HepG2 (cell line): ENCODE measurements at regions not wholly inside any gene's neighbourhood (a gene's known extent, or its start where the extent isn't known, plus 50 kb on each side); places are given as distances from the start of the nearest gene placed in this dataset.

ENCODE experiments used
- ATAC-seq: fragments of 200-7000 bp; cut with Tn5 transposase; 3 replicates; pipeline ENCODE4 v1.9.1; 2020; ENCODE audit warnings: mild to moderate bottlenecking, moderate library complexity
- BruUV-seq: library from RNA; stranded (reverse); fragments of 400-500 nt; replicated peaks from 2 replicates; lab custom pipeline; 2021; lab: Mats Ljungman, UMichigan
- CTCF ChIA-PET: fragments of 300-600 bp; formaldehyde crosslinking; extraction: SDS; loops from one replicate; lab custom pipeline; 2021; ENCODE audit warnings: low total read pairs, inconsistent platforms, low intra/inter-chr PET ratio; lab: Yijun Ruan, JAX
- POLR2A ChIA-PET: fragments of 350-600 bp; sonication (Branson Sonifier 250); formaldehyde crosslinking; loops from one replicate; lab custom pipeline; 2020; ENCODE audit warnings: antibody characterized with exemption, inconsistent platforms; lab: Yijun Ruan, JAX
- DNase-seq: peaks from one replicate; pipeline ENCODE4 v3.0.0-alpha.2; 2015; ENCODE audit warnings: low spot score
- FAIRE-seq: peaks from 3 replicates; lab custom pipeline; 2011; peaks lifted over from hg19 to GRCh38; lab: Jason Lieb, UNC
- H2AFZ ChIP-seq: one replicate; pipeline ENCODE4 v1.6.1; 2011; ENCODE audit warnings: low read length, inconsistent platforms
- H3K27ac ChIP-seq: fragments of 300-600 bp; 3 replicates; pipeline ENCODE4 v1.8.0; 2011; ENCODE audit warnings: mixed run types, mild to moderate bottlenecking, mixed read lengths, low read length, inconsistent platforms; ENCODE audit not compliant: insufficient read depth; ENCODE audit errors: extremely low read length
- H3K27me3 ChIP-seq, 2 experiments: fragments of 200-600 bp in 1 of 2; 2 replicates in 1 of 2; 3 replicates in 1 of 2; pipeline versions ENCODE4 v1.6.0 to v1.8.0; 2011; ENCODE audit warnings: low read length in 2 of 2, mild to moderate bottlenecking in 2 of 2, moderate library complexity in 2 of 2, inconsistent platforms in 1 of 2; ENCODE audit not compliant: insufficient read depth in 2 of 2, control insufficient read depth in 1 of 2
- H3K36me3 ChIP-seq, 2 experiments: fragments of 200-600 bp in 1 of 2; replicated peaks in 1 of 2; 2 replicates in 1 of 2; 3 replicates in 1 of 2; pipeline versions ENCODE4 v1.5.1 to v1.8.0; 2011; ENCODE audit warnings: low read length in 2 of 2, inconsistent platforms in 1 of 2; ENCODE audit not compliant: insufficient read depth in 2 of 2, control insufficient read depth in 1 of 2
- H3K4me1 ChIP-seq: 2 replicates; pipeline ENCODE4 v1.5.1; 2012; ENCODE audit warnings: low read length, inconsistent platforms; ENCODE audit not compliant: insufficient read depth
- H3K4me2 ChIP-seq: 2 replicates; pipeline ENCODE4 v1.6.0; 2011; ENCODE audit warnings: low read depth, low read length, inconsistent platforms
- H3K4me3 ChIP-seq, 3 experiments: fragments of 200-600 bp in 1 of 3; sonication (generic), shearing (Covaris generic) in 1 of 3; replicated peaks in 1 of 3; 2 replicates each; pipeline ENCODE4 v1.5.1; 2011 to 2016; ENCODE audit warnings: low read length in 3 of 3, inconsistent platforms in 2 of 3, low read depth in 2 of 3, mild to moderate bottlenecking in 2 of 3, control low read depth in 1 of 3, mixed read lengths in 1 of 3; ENCODE audit not compliant: insufficient read depth in 1 of 3
- H3K79me2 ChIP-seq: one replicate; pipeline ENCODE4 v1.6.1; 2011; ENCODE audit warnings: low read length, inconsistent platforms; ENCODE audit not compliant: insufficient read depth
- H3K9ac ChIP-seq: 2 replicates; pipeline ENCODE4 v1.6.0; 2011; ENCODE audit warnings: mild to moderate bottlenecking, low read depth, low read length, inconsistent platforms; ENCODE audit not compliant: insufficient read depth
- H3K9me3 ChIP-seq: 2 replicates; pipeline ENCODE4 v1.5.1; 2012; ENCODE audit warnings: mild to moderate bottlenecking, low read length
- H4K20me1 ChIP-seq: 2 replicates; pipeline ENCODE4 v1.6.0; 2011; ENCODE audit warnings: inconsistent platforms, mild to moderate bottlenecking, low read length, moderate library complexity; ENCODE audit not compliant: insufficient read depth
- CBX5 ChIP-seq: sonication (generic); formaldehyde crosslinking; IDR thresholded peaks from 2 replicates; pipeline ENCODE4 v1.4.0; 2020; ENCODE audit warnings: missing genetic modification reagents, borderline replicate concordance
- FOSL2 ChIP-seq: sonication (generic); formaldehyde crosslinking; IDR thresholded peaks from 2 replicates; pipeline ENCODE4 v1.4.0; 2020; ENCODE audit warnings: missing genetic modification reagents
- HNF4A ChIP-seq: sonication (generic); formaldehyde crosslinking; IDR thresholded peaks from 2 replicates; pipeline ENCODE4 v1.4.0; 2020; ENCODE audit warnings: missing genetic modification reagents
- KLF11 ChIP-seq: IDR thresholded peaks from 2 replicates; pipeline ENCODE4 v1.6.1; 2016; ENCODE audit warnings: missing compliant biosample characterization
- MIER3 ChIP-seq: IDR thresholded peaks from 2 replicates; pipeline ENCODE4 v1.6.1; 2016; ENCODE audit warnings: missing compliant biosample characterization, borderline replicate concordance
- MYC ChIP-seq: sonication (generic); formaldehyde crosslinking; IDR thresholded peaks from 2 replicates; pipeline ENCODE4 v1.9.0; 2021; ENCODE audit warnings: missing genetic modification reagents, borderline replicate concordance
- NAIF1 ChIP-seq: sonication (generic); formaldehyde crosslinking; IDR thresholded peaks from 2 replicates; pipeline ENCODE4 v1.5.0; 2020; ENCODE audit warnings: mild to moderate bottlenecking, missing genetic modification reagents, borderline replicate concordance
- NFKBIZ ChIP-seq: IDR thresholded peaks from 2 replicates; pipeline ENCODE4 v1.6.1; 2018; ENCODE audit warnings: missing genetic modification reagents, missing compliant biosample characterization
- PBX2 ChIP-seq: IDR thresholded peaks from 2 replicates; pipeline ENCODE4 v1.6.1; 2016; ENCODE audit warnings: control low read depth
- PCBP1 ChIP-seq: fragments of 200-400 bp; formaldehyde crosslinking; IDR thresholded peaks from 2 replicates; pipeline ENCODE4 v1.6.1; 2017; ENCODE audit warnings: mild to moderate bottlenecking, low read depth, low read length, borderline replicate concordance
- SETDB1 ChIP-seq: sonication (generic); formaldehyde crosslinking; IDR thresholded peaks from 2 replicates; pipeline ENCODE4 v1.5.1; 2020; ENCODE audit warnings: missing genetic modification reagents, mild to moderate bottlenecking, borderline replicate concordance
- SIN3B ChIP-seq: fragments of 150-350 bp; IDR thresholded peaks from 2 replicates; pipeline ENCODE4 v1.6.1; 2014; ENCODE audit warnings: low read length
- TARDBP ChIP-seq: sonication (generic); formaldehyde crosslinking; IDR thresholded peaks from 2 replicates; pipeline ENCODE4 v1.8.0; 2022; ENCODE audit warnings: mild to moderate bottlenecking, missing genetic modification reagents
- ZNF460 ChIP-seq: sonication (generic); formaldehyde crosslinking; IDR thresholded peaks from 2 replicates; pipeline ENCODE4 v1.5.1; 2020; ENCODE audit warnings: missing genetic modification reagents, mild to moderate bottlenecking, borderline replicate concordance
- ZNF660 ChIP-seq: sonication (generic); formaldehyde crosslinking; IDR thresholded peaks from 2 replicates; pipeline ENCODE4 v1.5.1; 2020; ENCODE audit warnings: mild to moderate bottlenecking, low read depth, missing genetic modification reagents, borderline replicate concordance
- ZSCAN25 ChIP-seq: sonication (generic); formaldehyde crosslinking; IDR thresholded peaks from 2 replicates; pipeline ENCODE4 v1.8.0; 2022; ENCODE audit warnings: mild to moderate bottlenecking, missing genetic modification reagents
- in situ Hi-C: cut with HindIII; loops from 2 replicates; pipeline ENCODE4 v1.10.0; 2017; ENCODE audit warnings: low pct_unique_long_range_greater_than_20kb; ENCODE audit not compliant: extremely low pct_ligation_motif_present
- intact Hi-C: fragments of 100-400 bp; cut with micrococcal nuclease; formaldehyde crosslinking; loops from one replicate; pipeline ENCODE4 v1.10.0; 2022; ENCODE audit not compliant: unreplicated experiment
- TF ChIP-seq, protein P1 (sequence below): sonication (generic); formaldehyde crosslinking; IDR thresholded peaks from 2 replicates; pipeline ENCODE4 v1.4.0; 2020; ENCODE audit warnings: missing genetic modification reagents, borderline replicate concordance
- TF ChIP-seq, protein P2 (sequence below): sonication (generic); formaldehyde crosslinking; IDR thresholded peaks from 2 replicates; pipeline ENCODE4 v1.4.0; 2020; ENCODE audit warnings: missing genetic modification reagents

GRCh38 chr12:89801284-89801683, 92.6 kb upstream of the ATP2B1 start (continued):
- no peak for TF ChIP-seq KLF11
- TF ChIP-seq HNF4A (CRISPR knock-in tag): no peak
- TF ChIP-seq TARDBP (CRISPR knock-in tag): no peak
- TF ChIP-seq ZNF460 (CRISPR knock-in tag): no peak
- TF ChIP-seq NFKBIZ (CRISPR knock-in tag): no peak
- TF ChIP-seq NAIF1 (CRISPR knock-in tag): no peak
- TF ChIP-seq MYC (CRISPR knock-in tag): no peak

DNA sequence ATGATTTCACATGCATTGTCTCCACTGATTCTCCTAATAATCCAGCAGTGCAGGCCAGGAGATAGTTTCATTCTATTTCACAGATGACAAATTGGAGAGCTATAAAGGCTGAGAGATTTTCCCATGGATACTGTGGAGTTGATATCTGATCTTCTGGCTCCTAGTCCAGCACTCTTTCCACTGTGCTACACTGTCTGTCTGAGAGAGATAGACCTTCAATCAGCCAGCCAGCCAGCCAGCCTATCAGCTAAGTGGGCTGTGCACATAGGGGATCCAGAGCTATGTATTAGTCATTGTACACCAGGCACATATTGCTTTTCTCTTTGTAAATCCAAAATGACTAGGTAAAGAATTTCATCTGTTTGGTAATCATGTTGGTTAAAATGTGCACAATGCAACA, 91.8 kb upstream of the ATP2B1 start:
- no peak for DNase-seq
- H3K4me2 ChIP-seq: no peak overlapping the region
- no peak overlapping the region for H2AFZ ChIP-seq
- H3K4me3 ChIP-seq: no peak overlapping the region
- no peaks in the 10 kb centered on the region for H3K9me3 ChIP-seq
- no peak overlapping the region for H3K9ac ChIP-seq
- H3K36me3 ChIP-seq: no peaks in the 10 kb centered on the region
- H3K27me3 ChIP-seq: no peaks in the 10 kb centered on the region
- H3K4me1 ChIP-seq: peaks cover 14% of the 10 kb centered on the region
- no peak overlapping the region for H3K27ac ChIP-seq
- FAIRE-seq: no peak
- H4K20me1 ChIP-seq: no peaks in the 10 kb centered on the region
- in situ Hi-C loops: no loop called here
- no peaks in the 10 kb centered on the region for H3K79me2 ChIP-seq
- ATAC-seq: no peak
- intact Hi-C loops: no loop called here
- no TSS peak for BruUV-seq
- CTCF ChIA-PET: no interaction called here
- TF ChIP-seq PCBP1 (no peak), SIN3B (no peak), SETDB1 (CRISPR knock-in tag) (no peak), CBX5 (no peak), PBX2 (CRISPR knock-in tag) (no peak), FOSL2 (CRISPR knock-in tag) (no peak), MIER3 (no peak), ZNF660 (CRISPR knock-in tag) (no peak), ZSCAN25 (CRISPR knock-in tag) (no peak)
- TF ChIP-seq, protein P1, sequence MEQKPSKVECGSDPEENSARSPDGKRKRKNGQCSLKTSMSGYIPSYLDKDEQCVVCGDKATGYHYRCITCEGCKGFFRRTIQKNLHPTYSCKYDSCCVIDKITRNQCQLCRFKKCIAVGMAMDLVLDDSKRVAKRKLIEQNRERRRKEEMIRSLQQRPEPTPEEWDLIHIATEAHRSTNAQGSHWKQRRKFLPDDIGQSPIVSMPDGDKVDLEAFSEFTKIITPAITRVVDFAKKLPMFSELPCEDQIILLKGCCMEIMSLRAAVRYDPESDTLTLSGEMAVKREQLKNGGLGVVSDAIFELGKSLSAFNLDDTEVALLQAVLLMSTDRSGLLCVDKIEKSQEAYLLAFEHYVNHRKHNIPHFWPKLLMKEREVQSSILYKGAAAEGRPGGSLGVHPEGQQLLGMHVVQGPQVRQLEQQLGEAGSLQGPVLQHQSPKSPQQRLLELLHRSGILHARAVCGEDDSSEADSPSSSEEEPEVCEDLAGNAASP (CRISPR knock-in tag): no peak
- TF ChIP-seq, protein P2, sequence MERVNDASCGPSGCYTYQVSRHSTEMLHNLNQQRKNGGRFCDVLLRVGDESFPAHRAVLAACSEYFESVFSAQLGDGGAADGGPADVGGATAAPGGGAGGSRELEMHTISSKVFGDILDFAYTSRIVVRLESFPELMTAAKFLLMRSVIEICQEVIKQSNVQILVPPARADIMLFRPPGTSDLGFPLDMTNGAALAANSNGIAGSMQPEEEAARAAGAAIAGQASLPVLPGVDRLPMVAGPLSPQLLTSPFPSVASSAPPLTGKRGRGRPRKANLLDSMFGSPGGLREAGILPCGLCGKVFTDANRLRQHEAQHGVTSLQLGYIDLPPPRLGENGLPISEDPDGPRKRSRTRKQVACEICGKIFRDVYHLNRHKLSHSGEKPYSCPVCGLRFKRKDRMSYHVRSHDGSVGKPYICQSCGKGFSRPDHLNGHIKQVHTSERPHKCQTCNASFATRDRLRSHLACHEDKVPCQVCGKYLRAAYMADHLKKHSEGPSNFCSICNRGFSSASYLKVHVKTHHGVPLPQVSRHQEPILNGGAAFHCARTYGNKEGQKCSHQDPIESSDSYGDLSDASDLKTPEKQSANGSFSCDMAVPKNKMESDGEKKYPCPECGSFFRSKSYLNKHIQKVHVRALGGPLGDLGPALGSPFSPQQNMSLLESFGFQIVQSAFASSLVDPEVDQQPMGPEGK: no peak
- TF ChIP-seq, all 625 proteins: peak for 0
- POLR2A ChIA-PET: no interaction called here
